Left ventricle myocardium inferior (tissue), 1 donor: ENCODE measurements at regions not wholly inside any gene's neighbourhood (a gene's known extent, or its start where the extent isn't known, plus 50 kb on each side); places are given as distances from the start of the nearest gene placed in this dataset.
"Not testable (repeated sequence)": the region's sequence is repeated elsewhere in the genome, so short reads cannot be mapped to it uniquely, and the experiment has no call there.

Source experiments
- DNase-seq: peaks from one replicate; pipeline ENCODE4 v3.0.0-alpha.2; 2020
- H3K27ac ChIP-seq: fragments of 200-600 bp; replicated peaks from 2 replicates; pipeline ENCODE4 v1.8.0; 2021
- H3K27me3 ChIP-seq: fragments of 200-600 bp; 2 replicates; pipeline ENCODE4 v1.8.0; 2021; ENCODE audit warnings: low read depth
- H3K36me3 ChIP-seq: fragments of 200-600 bp; 2 replicates; pipeline ENCODE4 v1.8.0; 2021
- H3K4me1 ChIP-seq: fragments of 200-600 bp; 2 replicates; pipeline ENCODE4 v1.8.0; 2021
- H3K4me3 ChIP-seq: fragments of 200-600 bp; 2 replicates; pipeline ENCODE4 v1.8.0; 2021; ENCODE audit warnings: mild to moderate bottlenecking, moderate library complexity
- H3K9me3 ChIP-seq: fragments of 200-600 bp; replicated peaks from 2 replicates; pipeline ENCODE4 v1.8.0; 2021
- CTCF ChIP-seq: fragments of 200-600 bp; IDR thresholded peaks from 2 replicates; pipeline ENCODE4 v1.8.0; 2021; ENCODE audit warnings: antibody characterized with exemption, mild to moderate bottlenecking, borderline replicate concordance
- intact Hi-C: fragments of 100-400 bp; cut with micrococcal nuclease; formaldehyde crosslinking; loops from one replicate; pipeline ENCODE4 v1.11.0; 2022
- donor health status: DM: no; HTN: yes; CAD: no; lungs with severe emphysema.

GRCh38 chr20:53657732-53658131 lies 64.1 kb upstream of the ZNF217 start:
- intact Hi-C loops = no loop called here
- no peak for TF ChIP-seq CTCF
- H3K4me1 ChIP-seq = peaks cover 50% of the 10 kb centered on the region
- peak overlapping the region; percentile 64 for H3K27ac ChIP-seq
- H3K4me3 ChIP-seq = no peak overlapping the region
- no peaks in the 10 kb centered on the region for H3K36me3 ChIP-seq
- no peaks in the 10 kb centered on the region for H3K27me3 ChIP-seq
- no peak for DNase-seq
- H3K9me3 ChIP-seq = no peaks in the 10 kb centered on the region

- DNase-seq = no peak
- no peak for TF ChIP-seq CTCF
- peak overlapping the region; percentile 64 for H3K27ac ChIP-seq
- no peaks in the 10 kb centered on the region for H3K27me3 ChIP-seq
- H3K4me1 ChIP-seq = peaks cover 54% of the 10 kb centered on the region
- H3K36me3 ChIP-seq = no peaks in the 10 kb centered on the region
- H3K4me3 ChIP-seq = no peak overlapping the region
- intact Hi-C loops = no loop called here
- H3K9me3 ChIP-seq = no peaks in the 10 kb centered on the region
Observed at GRCh38 chr20:53657279-53657678, 63.6 kb upstream of the ZNF217 start.

- H3K9me3 ChIP-seq = no peaks in the 10 kb centered on the region
- no peak for TF ChIP-seq CTCF
- intact Hi-C loops = no loop called here
- no peaks in the 10 kb centered on the region for H3K36me3 ChIP-seq
- H3K27ac ChIP-seq = peak overlapping the region; percentile 64
- no peak for DNase-seq
- peaks cover 55% of the 10 kb centered on the region for H3K4me1 ChIP-seq
- H3K27me3 ChIP-seq = no peaks in the 10 kb centered on the region
- no peak overlapping the region for H3K4me3 ChIP-seq
Observed at GRCh38 chr20:53656293-53657202, 62.9 kb upstream of the ZNF217 start.

GRCh38 chr20:53655625-53656292 lies 62.1 kb upstream of the ZNF217 start:
- DNase-seq = no peak
- intact Hi-C loops = no loop called here
- H3K4me1 ChIP-seq = peaks cover 47% of the 10 kb centered on the region
- TF ChIP-seq CTCF = no peak
- no peaks in the 10 kb centered on the region for H3K36me3 ChIP-seq
- no peak overlapping the region for H3K4me3 ChIP-seq
- no peaks in the 10 kb centered on the region for H3K9me3 ChIP-seq
- no peaks in the 10 kb centered on the region for H3K27me3 ChIP-seq
- peak overlapping the region; percentile 64 for H3K27ac ChIP-seq

- Histone ChIP-seq H3K9me3 (no peaks in the 10 kb centered on the region), H3K27ac (peak overlapping the region; percentile 64), H3K27me3 (no peaks in the 10 kb centered on the region), H3K4me1 (peaks cover 40% of the 10 kb centered on the region), H3K36me3 (no peaks in the 10 kb centered on the region), H3K4me3 (peak overlapping the region; percentile 12)
- TF ChIP-seq CTCF = no peak
- intact Hi-C loops = no loop called here
- DNase-seq = no peak
Observed at GRCh38 chr20:53654932-53655624, 61.4 kb upstream of the ZNF217 start.

GRCh38 chr20:53654521-53654920 lies 60.9 kb upstream of the ZNF217 start:
- H3K36me3 ChIP-seq, H3K27me3 ChIP-seq, DNase-seq, H3K9me3 ChIP-seq, H3K4me3 ChIP-seq, intact Hi-C loops: not testable (repeated sequence)
- H3K27ac ChIP-seq = peak overlapping the region; percentile 64
- H3K4me1 ChIP-seq = peaks cover 39% of the 10 kb centered on the region
